Type B pancreatic cell (in vitro differentiated cells): ENCODE measurements at regions not wholly inside any gene's neighbourhood (a gene's known extent, or its start where the extent isn't known, plus 50 kb on each side); places are given as distances from the start of the nearest gene placed in this dataset.

Experiments
- DNase-seq: peaks from one replicate; pipeline ENCODE4 v3.0.0; 2021; ENCODE audit warnings: mixed read lengths; ENCODE audit not compliant: unreplicated experiment; ENCODE audit errors: extremely low spot score
- H3K27ac Mint-ChIP-seq: 2 replicates; pipeline ENCODE4 v1.8.0; 2021; ENCODE audit warnings: mild to moderate bottlenecking, mixed read lengths
- H3K27me3 Mint-ChIP-seq: 2 replicates; pipeline ENCODE4 v1.8.0; 2021; ENCODE audit warnings: mixed read lengths
- H3K36me3 Mint-ChIP-seq: 2 replicates; pipeline ENCODE4 v1.8.0; 2021; ENCODE audit warnings: mixed read lengths
- H3K4me1 Mint-ChIP-seq: one replicate; pipeline ENCODE4 v1.8.0; 2021; ENCODE audit warnings: mixed read lengths; ENCODE audit not compliant: unreplicated experiment
- H3K4me3 Mint-ChIP-seq: 2 replicates; pipeline ENCODE4 v1.8.0; 2021; ENCODE audit warnings: mild to moderate bottlenecking, mixed read lengths
- H3K9me3 Mint-ChIP-seq: 2 replicates; pipeline ENCODE4 v1.8.0; 2021; ENCODE audit warnings: mixed read lengths
- CTCF ChIP-seq: fragments of 200-600 bp; sonication (generic); conservative IDR thresholded peaks from 2 replicates; pipeline ENCODE4 v1.5.0; 2021; ENCODE audit warnings: antibody characterized with exemption, mild to moderate bottlenecking

GRCh38 chr6:90894285-90895130, 307.6 kb upstream of the MAP3K7 start:
- Mint-ChIP-seq H3K27ac (no peak overlapping the region), H3K27me3 (peaks cover 28% of the 10 kb centered on the region), H3K4me1 (peaks cover 27% of the 10 kb centered on the region), H3K4me3 (no peak overlapping the region), H3K9me3 (peaks cover 8% of the 10 kb centered on the region), H3K36me3 (no peaks in the 10 kb centered on the region)
- no peak for DNase-seq
- no peak for TF ChIP-seq CTCF

- Mint-ChIP-seq H3K36me3 (no peaks in the 10 kb centered on the region), H3K27ac (no peak overlapping the region)
- no peak for TF ChIP-seq CTCF
Observed at GRCh38 chr6:90893400-90893799, 306.5 kb upstream of the MAP3K7 start.

GRCh38 chr6:90892271-90892670, 305.4 kb upstream of the MAP3K7 start:
- Mint-ChIP-seq H3K36me3 (no peaks in the 10 kb centered on the region), H3K4me1 (peaks cover 27% of the 10 kb centered on the region)
- TF ChIP-seq CTCF = no peak

More at GRCh38 chr6:90893400-90893799, 306.5 kb upstream of the MAP3K7 start:
- peaks cover 8% of the 10 kb centered on the region for H3K9me3 Mint-ChIP-seq
- H3K27me3 Mint-ChIP-seq = peaks cover 28% of the 10 kb centered on the region
- no peak overlapping the region for H3K4me3 Mint-ChIP-seq
- peaks cover 27% of the 10 kb centered on the region for H3K4me1 Mint-ChIP-seq
- no peak for DNase-seq

GRCh38 chr6:90891355-90891754, 304.5 kb upstream of the MAP3K7 start:
- no peak for TF ChIP-seq CTCF
- peaks cover 8% of the 10 kb centered on the region for H3K9me3 Mint-ChIP-seq
- H3K4me3 Mint-ChIP-seq = no peak overlapping the region
- DNase-seq = no peak
- H3K27ac Mint-ChIP-seq = no peak overlapping the region
- H3K27me3 Mint-ChIP-seq = peaks cover 21% of the 10 kb centered on the region
- H3K36me3 Mint-ChIP-seq = no peaks in the 10 kb centered on the region
- peaks cover 22% of the 10 kb centered on the region for H3K4me1 Mint-ChIP-seq

More at GRCh38 chr6:90892271-90892670, 305.4 kb upstream of the MAP3K7 start:
- no peak overlapping the region for H3K4me3 Mint-ChIP-seq
- H3K9me3 Mint-ChIP-seq = peaks cover 8% of the 10 kb centered on the region
- no peak for DNase-seq
- H3K27ac Mint-ChIP-seq = no peak overlapping the region
- H3K27me3 Mint-ChIP-seq = peaks cover 23% of the 10 kb centered on the region

GRCh38 chr6:90890683-90891330, 303.9 kb upstream of the MAP3K7 start:
- peaks cover 18% of the 10 kb centered on the region for H3K27me3 Mint-ChIP-seq
- peaks cover 11% of the 10 kb centered on the region for H3K9me3 Mint-ChIP-seq
- no peak for DNase-seq
- TF ChIP-seq CTCF = no peak
- H3K36me3 Mint-ChIP-seq = no peaks in the 10 kb centered on the region
- H3K4me1 Mint-ChIP-seq = peaks cover 20% of the 10 kb centered on the region
- H3K4me3 Mint-ChIP-seq = no peak overlapping the region
- H3K27ac Mint-ChIP-seq = no peak overlapping the region
